ENCODE measurements at regions not wholly inside any gene's neighbourhood (a gene's known extent, or its start where the extent isn't known, plus 50 kb on each side); places are given as distances from the start of the nearest gene placed in this dataset.

- TF ChIP-seq CTCF (conservative IDR thresholded peaks at IDR 0.05; ENCODE audit: low read depth, low read length) (no peak), EZH2 (IDR thresholded peaks at IDR 0.05; ENCODE audit: borderline replicate concordance, low read depth, low read length, poor library complexity, severe bottlenecking) (no peak)
These were observed 604.3 kb downstream of the IPMK start for GRCh38 chr10:57663401-57663800.
